ENCODE measurements at regions not wholly inside any gene's neighbourhood (a gene's known extent, or its start where the extent isn't known, plus 50 kb on each side); places are given as distances from the start of the nearest gene placed in this dataset.

GRCh38 chr9:86764671-86765343 lies 182.5 kb downstream of the GAS1 start:
- intact Hi-C loops (cut with micrococcal nuclease), result no loop called here

DNA sequence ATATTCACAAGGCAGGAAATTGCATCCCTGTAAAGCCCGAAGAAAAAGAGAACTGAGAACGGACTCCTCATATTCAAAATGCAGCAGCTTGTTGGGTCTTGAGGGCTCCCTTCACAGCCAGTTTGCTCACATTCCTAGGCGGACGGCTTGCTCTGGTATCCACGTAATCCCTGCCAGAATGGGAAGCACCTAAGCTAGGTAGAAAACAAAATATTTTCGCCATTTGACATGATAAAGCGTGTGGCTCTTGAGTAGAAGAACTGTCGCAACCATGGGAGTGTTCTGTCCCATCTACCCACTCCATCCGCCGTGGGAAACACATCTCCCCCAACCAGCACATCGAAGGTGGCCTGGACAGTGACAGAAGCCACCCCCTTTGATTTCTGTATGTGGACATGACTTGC lies 183.1 kb downstream of the GAS1 start:
- intact Hi-C loops (cut with micrococcal nuclease), result no loop called here

DNA sequence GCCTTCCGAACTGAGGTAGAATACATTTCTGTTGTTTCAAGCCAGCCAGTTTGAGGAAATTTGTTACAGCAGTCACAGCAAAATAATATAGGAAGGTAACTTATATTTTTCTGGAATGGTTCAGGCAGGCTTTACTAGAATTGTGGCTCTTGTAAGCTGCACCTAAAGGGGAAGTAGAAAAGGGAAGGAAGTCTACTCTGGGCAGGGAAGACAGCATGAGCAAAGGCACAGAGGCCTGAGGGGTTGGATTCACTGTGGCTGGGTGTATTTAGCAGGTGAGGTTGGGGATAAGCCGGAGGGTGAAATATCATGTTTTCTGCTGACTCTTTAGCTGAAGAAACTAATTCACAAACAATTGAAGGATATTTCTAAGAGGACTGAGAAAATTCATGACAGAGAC lies 183.5 kb downstream of the GAS1 start:
- intact Hi-C loops (cut with micrococcal nuclease), result no loop called here

GRCh38 chr9:86757382-86757720 lies 190.0 kb downstream of the GAS1 start:
- intact Hi-C loops (cut with micrococcal nuclease), result no loop called here

DNA sequence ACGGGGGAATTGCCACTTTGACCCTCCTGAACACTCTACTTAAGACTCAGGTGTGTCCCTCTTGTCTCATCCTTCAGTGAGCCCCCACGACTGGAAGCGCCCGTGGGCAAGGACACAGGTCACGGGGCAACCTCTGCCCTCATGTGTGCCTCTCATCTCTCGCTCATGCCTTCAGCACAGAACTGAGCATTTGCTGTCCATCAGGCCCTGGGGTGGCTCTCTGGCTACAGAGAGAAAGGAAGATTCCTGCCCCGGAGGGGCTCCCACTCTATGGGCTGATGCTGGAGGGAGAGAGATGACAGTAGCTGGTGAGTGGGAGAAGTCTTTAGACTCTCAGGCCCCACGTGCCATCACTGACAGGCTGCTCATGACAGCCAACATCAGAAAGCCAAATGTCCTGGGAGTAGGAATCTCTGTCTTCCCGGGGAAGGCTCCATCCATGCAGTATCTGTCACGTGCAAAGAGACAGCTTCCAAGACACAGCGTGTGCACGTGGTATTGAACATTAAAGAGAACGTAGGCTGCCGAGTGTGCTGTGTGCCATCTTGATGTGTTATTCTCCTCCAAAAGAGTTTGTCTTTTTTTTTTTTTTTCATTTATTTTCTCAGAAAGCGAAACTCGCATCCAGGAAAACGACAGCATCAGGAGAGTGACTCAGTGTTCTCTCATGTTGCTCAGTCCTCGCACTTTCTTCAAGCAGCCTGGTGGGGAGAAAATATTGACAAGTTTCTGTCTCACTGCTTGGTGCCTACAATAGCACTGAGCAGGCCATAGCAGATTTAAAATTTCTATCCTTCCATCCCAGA lies 190.5 kb downstream of the GAS1 start:
- intact Hi-C loops (cut with micrococcal nuclease), result no loop called here

DNA sequence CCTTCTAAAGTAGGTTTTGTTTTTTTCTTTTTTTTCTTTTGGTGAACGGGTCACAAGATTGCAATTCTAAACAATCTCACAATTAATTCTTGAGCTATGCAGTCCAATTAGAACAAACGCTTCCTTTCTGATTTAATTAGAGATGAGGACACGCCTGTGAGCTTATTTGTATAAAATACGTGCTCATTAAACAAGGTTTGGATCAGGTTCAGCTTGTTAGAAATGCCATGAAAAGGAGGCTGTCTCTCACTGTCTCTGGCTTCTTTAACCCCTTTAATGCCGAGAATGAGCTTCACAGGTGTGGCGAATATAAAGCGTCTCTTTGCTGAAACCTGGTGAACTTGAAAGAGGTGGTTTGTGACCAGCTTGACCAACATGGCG lies 191.8 kb downstream of the GAS1 start:
- intact Hi-C loops (cut with micrococcal nuclease), result no loop called here

DNA sequence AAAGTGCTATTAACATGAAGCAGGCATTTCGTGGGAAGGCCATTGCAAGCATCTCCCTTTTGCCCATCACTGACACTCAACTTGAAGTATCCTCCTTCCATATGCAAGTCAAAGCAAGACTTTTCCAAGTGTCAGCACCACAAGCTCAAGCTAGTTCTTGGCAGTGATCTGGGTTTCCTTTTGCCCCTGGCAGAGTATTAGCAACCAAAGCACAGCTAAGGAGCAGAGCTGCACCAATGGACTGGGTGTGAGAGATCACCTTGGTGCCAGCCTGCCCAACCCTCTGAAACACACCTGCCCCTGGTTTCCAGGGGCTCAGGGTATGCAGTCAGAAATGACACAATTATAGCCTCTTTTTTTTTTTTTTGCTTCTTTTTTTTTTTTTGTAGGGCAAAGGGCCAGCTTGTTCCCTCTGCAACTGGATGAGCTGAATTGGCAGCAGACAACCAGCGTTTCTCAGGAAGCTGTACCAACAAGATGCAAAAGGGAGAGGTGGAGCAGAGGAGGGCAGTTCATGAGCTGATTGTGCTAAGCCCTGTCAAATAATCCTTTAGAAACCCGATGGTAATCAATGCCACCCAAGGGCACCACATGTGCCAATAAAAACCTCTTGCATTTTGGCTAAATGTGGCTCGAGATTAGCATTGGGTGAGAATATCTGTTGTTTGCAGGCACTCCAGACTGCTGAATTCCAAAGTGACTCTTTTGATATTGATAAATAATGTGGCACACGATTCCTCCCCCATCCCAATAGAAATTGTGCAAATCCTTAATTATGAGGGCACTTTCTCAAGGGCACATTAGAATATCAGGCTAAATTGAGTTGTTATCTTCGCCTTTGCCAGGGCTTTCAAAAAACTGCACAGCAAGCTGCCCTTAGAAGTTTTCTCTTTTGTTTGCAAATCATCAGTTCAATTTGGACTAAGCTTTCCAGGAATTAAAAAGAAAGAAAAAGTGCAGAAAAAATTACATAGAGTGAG lies 192.4 kb downstream of the GAS1 start:
- intact Hi-C loops (cut with micrococcal nuclease), result no loop called here

GRCh38 chr9:86753836-86754235 lies 193.5 kb downstream of the GAS1 start:
- intact Hi-C loops (cut with micrococcal nuclease), result no loop called here

DNA sequence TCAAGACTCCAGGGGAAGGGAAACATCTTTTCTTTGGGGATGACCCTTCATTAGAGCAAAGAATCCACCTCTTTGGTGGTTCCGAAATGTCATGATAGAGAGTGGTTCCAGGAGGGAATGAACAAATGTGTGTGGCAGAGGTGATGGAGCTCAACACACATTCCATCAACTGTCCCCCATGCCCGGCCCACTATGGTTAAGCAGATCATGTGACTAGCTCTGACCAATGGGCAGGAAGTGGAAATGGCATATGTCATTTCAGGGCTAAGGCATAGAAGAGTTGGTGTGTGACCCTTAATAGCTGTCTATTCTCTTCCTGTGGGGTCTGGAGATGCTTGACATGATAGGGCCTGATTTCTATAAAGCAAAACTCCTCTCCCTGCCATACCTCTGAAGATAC lies 194.6 kb downstream of the GAS1 start:
- intact Hi-C loops (cut with micrococcal nuclease), result no loop called here

GRCh38 chr9:86751956-86752355 lies 195.3 kb downstream of the GAS1 start:
- intact Hi-C loops (cut with micrococcal nuclease), result no loop called here

DNA sequence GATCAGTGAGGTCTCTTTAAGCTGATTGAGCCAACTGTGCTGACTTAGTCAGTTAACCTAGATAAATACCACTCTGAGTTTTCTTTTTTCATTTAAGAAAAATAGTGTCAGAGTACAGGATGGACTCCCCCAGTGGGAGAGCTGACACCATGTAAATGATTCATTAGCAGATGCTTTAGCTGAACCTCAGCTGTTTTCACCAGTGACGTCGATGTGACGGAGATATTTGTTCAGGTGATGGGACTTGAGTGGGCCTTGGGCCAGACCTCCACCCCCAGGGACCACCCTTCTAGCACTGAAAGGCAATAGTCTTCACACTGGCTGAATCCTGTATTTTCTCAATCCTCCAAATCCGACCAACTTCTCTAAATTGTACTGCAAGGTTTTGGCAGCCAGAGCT lies 196.1 kb downstream of the GAS1 start:
- intact Hi-C loops (cut with micrococcal nuclease), result no loop called here

GRCh38 chr9:86749894-86750255 lies 197.4 kb downstream of the GAS1 start:
- intact Hi-C loops (cut with micrococcal nuclease), result no loop called here

- intact Hi-C loops (cut with micrococcal nuclease), result no loop called here
Measured at GRCh38 chr9:86749161-86749893, 198.0 kb downstream of the GAS1 start.

GRCh38 chr9:86747711-86748110 lies 199.6 kb downstream of the GAS1 start:
- intact Hi-C loops (cut with micrococcal nuclease), result no loop called here

GRCh38 chr9:86741311-86742208 lies 205.7 kb downstream of the GAS1 start:
- intact Hi-C loops (cut with micrococcal nuclease), result no loop called here

DNA sequence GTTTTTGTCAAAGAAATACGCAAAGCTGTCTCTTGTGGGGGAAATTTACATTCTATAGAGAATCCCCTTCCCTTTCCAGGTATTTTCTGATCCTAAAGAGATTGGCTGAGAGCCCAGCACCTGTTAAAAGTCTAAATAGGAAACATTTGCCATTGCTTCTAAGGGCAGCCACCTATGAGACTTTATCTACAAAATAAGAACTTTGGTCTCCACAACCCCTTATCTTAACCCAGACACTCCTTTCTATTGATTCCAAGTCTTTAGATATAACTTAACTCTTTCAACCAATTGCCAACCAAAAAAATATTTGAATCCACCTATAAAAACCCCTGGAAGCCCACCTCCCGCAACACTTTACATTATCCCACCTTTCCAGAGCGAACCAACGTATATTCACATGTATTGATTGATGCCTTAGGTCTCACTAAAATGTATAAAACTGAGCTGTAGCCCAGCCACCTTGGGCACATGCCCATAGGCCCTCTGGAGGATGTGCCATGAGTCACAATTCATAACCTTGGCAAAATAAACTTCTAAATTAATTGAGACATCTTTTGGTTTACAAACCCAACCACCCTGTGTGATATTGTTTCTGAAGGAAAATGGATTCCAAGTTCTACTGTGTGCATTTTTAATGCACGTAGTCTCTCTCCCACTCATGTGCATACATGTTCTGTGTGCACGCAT lies 211.4 kb downstream of the GAS1 start:
- intact Hi-C loops (cut with micrococcal nuclease), result no loop called here

- intact Hi-C loops (cut with micrococcal nuclease), result no loop called here
Measured at GRCh38 chr9:86734771-86735170, 212.5 kb downstream of the GAS1 start.

DNA sequence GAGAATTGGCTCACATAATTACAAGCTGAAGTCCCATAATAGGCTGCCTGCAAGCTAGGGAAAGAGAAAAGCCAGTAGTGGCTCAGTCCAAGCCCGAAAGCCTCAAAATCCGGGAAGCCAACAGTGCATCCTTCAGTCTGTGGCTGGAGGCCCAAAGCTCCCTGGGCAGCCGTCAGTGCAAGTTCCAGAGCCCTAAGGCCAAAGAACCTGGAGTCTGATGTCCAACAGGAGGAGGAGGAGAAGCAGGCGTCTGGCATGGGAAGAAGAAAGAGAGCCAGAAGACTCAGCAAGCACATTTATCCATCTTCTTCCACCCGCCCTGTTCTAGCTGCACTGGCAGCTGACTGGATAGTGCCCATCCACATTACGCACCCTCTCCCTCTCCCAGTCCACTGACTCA lies 213.4 kb downstream of the GAS1 start:
- intact Hi-C loops (cut with micrococcal nuclease), result no loop called here

GRCh38 chr9:86732514-86733171 lies 214.7 kb downstream of the GAS1 start:
- intact Hi-C loops (cut with micrococcal nuclease), result no loop called here

Data from T-helper 2 cell treated with Interferon-gamma antibody and Interleukin-4, amounts not matched to agents 100 ng/mL and 5 ng/mL, for 36 hours (primary cell).